ENCODE measurements at regions not wholly inside any gene's neighbourhood (a gene's known extent, or its start where the extent isn't known, plus 50 kb on each side); places are given as distances from the start of the nearest gene placed in this dataset.

DNA sequence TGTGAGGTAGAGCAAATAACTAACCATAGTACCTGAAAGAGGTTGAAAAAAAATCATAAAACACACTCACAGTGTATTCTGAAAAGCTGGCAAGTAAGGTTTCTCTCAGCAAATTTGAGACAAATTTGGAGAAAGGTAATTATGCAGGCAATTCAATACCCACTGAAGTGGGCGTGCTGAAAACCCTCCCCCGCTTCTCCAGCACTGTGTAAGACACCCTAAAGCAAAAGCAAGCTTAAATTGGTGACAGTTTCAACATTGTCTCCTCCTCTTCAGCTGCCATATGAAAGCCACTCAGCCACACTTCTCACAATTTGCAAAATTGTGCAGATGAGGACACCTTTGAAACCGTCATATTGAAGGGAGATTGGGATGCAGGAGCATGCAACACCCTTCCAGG lies 322.3 kb upstream of the CDH6 start:
- Histone ChIP-seq H4K20me1 (ENCODE audit: control insufficient read depth, insufficient read depth, low read depth, low read length) (no peaks in the 10 kb centered on the region), H3K9me3 (ENCODE audit: control insufficient read depth, insufficient read depth, low read length) (no peaks in the 10 kb centered on the region), H3K4me3 (ENCODE audit: low read length) (no peak overlapping the region), H3K36me3 (ENCODE audit: control insufficient read depth, low read length) (no peaks in the 10 kb centered on the region), H3K9me2 (replicated peaks; ENCODE audit: control insufficient read depth, low read length) (no peaks in the 10 kb centered on the region), H3F3A (ENCODE audit: control insufficient read depth, insufficient read depth) (no peaks in the 10 kb centered on the region), H3K27ac (ENCODE audit: low read depth, low read length) (no peak overlapping the region), H3K27me3 (ENCODE audit: control insufficient read depth, low read length) (no peaks in the 10 kb centered on the region), H3K4me2 (ENCODE audit: low read length) (no peak overlapping the region), H3K79me2 (ENCODE audit: control insufficient read depth, low read length) (no peaks in the 10 kb centered on the region), H3K4me1 (ENCODE audit: control insufficient read depth, low read length) (no peaks in the 10 kb centered on the region)
- TF ChIP-seq EZH2phosphoT487 (IDR thresholded peaks at IDR 0.05; ENCODE audit: borderline replicate concordance, low read length) = no peak
- TF ChIP-seq, protein P1, sequence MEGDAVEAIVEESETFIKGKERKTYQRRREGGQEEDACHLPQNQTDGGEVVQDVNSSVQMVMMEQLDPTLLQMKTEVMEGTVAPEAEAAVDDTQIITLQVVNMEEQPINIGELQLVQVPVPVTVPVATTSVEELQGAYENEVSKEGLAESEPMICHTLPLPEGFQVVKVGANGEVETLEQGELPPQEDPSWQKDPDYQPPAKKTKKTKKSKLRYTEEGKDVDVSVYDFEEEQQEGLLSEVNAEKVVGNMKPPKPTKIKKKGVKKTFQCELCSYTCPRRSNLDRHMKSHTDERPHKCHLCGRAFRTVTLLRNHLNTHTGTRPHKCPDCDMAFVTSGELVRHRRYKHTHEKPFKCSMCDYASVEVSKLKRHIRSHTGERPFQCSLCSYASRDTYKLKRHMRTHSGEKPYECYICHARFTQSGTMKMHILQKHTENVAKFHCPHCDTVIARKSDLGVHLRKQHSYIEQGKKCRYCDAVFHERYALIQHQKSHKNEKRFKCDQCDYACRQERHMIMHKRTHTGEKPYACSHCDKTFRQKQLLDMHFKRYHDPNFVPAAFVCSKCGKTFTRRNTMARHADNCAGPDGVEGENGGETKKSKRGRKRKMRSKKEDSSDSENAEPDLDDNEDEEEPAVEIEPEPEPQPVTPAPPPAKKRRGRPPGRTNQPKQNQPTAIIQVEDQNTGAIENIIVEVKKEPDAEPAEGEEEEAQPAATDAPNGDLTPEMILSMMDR (IDR thresholded peaks at IDR 0.05; ENCODE audit: low read depth, low read length, poor library complexity, severe bottlenecking) = no peak

DNA sequence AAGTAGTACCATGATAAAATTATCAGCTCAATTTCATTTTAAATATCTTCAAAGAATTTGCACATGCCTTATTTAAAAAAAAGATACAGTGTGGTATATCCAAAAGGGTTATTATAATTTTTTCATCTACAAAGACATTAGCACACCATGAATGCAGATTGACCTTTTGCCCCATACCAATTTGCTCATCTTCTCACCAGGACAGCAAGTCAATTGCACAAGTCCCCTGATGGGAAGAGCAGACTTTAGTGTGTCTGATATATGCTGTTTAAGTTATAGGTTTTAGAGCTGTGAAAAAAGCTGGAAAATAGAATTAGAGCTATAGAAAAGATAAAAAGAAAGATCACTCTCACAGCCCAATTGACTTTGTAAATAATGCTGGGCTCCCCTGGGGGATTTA lies 325.8 kb upstream of the CDH6 start:
- Histone ChIP-seq H3F3A (ENCODE audit: control insufficient read depth, insufficient read depth) (no peaks in the 10 kb centered on the region), H4K20me1 (ENCODE audit: control insufficient read depth, insufficient read depth, low read depth, low read length) (no peaks in the 10 kb centered on the region), H3K27ac (ENCODE audit: low read depth, low read length) (no peak overlapping the region), H3K79me2 (ENCODE audit: control insufficient read depth, low read length) (no peaks in the 10 kb centered on the region), H3K36me3 (ENCODE audit: control insufficient read depth, low read length) (no peaks in the 10 kb centered on the region), H3K4me3 (ENCODE audit: low read length) (no peak overlapping the region), H3K4me2 (ENCODE audit: low read length) (no peak overlapping the region), H3K9me3 (ENCODE audit: control insufficient read depth, insufficient read depth, low read length) (no peaks in the 10 kb centered on the region), H3K27me3 (ENCODE audit: control insufficient read depth, low read length) (no peaks in the 10 kb centered on the region), H3K9me2 (replicated peaks; ENCODE audit: control insufficient read depth, low read length) (no peaks in the 10 kb centered on the region), H3K4me1 (ENCODE audit: control insufficient read depth, low read length) (no peaks in the 10 kb centered on the region)
- TF ChIP-seq, protein P1 (IDR thresholded peaks at IDR 0.05; ENCODE audit: low read depth, low read length, poor library complexity, severe bottlenecking) = no peak
- TF ChIP-seq EZH2phosphoT487 (IDR thresholded peaks at IDR 0.05; ENCODE audit: borderline replicate concordance, low read length) = no peak

DNA sequence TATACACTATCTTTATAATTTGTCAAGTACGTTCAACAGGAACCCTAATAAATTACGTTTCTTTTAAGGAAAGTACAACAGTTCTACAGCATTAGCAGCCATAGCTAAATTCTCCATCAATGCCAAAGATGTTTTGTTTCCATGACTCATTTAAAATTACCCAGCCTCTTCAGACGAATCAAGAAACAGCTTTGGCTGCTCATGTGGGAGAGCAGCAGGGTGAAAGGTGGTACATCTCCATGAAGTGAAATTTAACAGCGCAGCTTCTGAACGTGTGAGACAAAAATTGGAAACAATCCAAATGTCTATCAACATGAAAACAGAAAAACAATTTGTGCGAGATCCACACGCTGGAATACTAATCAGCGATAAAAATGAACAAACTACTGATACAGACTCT lies 327.3 kb upstream of the CDH6 start:
- no peaks in the 10 kb centered on the region for H3K27me3 ChIP-seq (ENCODE audit: control insufficient read depth, low read length)
- H3K36me3 ChIP-seq (ENCODE audit: control insufficient read depth, low read length) = no peaks in the 10 kb centered on the region
- no peaks in the 10 kb centered on the region for H4K20me1 ChIP-seq (ENCODE audit: control insufficient read depth, insufficient read depth, low read depth, low read length)
- H3K4me3 ChIP-seq (ENCODE audit: low read length) = no peak overlapping the region
- TF ChIP-seq EZH2phosphoT487 (IDR thresholded peaks at IDR 0.05; ENCODE audit: borderline replicate concordance, low read length) = no peak
- TF ChIP-seq, protein P1 (IDR thresholded peaks at IDR 0.05; ENCODE audit: low read depth, low read length, poor library complexity, severe bottlenecking) = no peak
- no peaks in the 10 kb centered on the region for H3K9me2 ChIP-seq (replicated peaks; ENCODE audit: control insufficient read depth, low read length)
- no peaks in the 10 kb centered on the region for H3K4me1 ChIP-seq (ENCODE audit: control insufficient read depth, low read length)
- no peaks in the 10 kb centered on the region for H3K79me2 ChIP-seq (ENCODE audit: control insufficient read depth, low read length)
- H3F3A ChIP-seq (ENCODE audit: control insufficient read depth, insufficient read depth) = no peaks in the 10 kb centered on the region
- H3K4me2 ChIP-seq (ENCODE audit: low read length) = no peak overlapping the region
- H3K9me3 ChIP-seq (ENCODE audit: control insufficient read depth, insufficient read depth, low read length) = no peaks in the 10 kb centered on the region
- H3K27ac ChIP-seq (ENCODE audit: low read depth, low read length) = no peak overlapping the region

DNA sequence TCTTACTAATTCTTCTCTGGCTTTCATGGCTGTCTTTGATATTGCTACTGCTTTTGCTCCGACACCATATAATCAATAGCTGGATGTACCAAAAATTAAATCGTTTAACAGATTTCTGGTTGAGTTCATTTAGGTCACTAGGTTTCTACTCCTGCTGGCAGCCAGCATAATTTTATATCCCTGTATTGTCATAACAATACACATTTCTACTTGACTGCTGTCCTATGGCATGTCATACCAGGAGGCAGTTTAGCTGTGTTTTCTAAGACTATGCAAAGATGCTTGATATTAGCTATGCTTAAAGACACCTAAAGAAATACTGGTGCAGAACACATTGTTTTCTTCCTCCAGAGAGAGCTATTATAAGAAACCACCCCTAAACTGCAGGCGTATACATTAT lies 337.2 kb upstream of the CDH6 start:
- Histone ChIP-seq H3K79me2 (ENCODE audit: control insufficient read depth, low read length) (no peaks in the 10 kb centered on the region), H3K4me2 (ENCODE audit: low read length) (no peak overlapping the region), H3K9me3 (ENCODE audit: control insufficient read depth, insufficient read depth, low read length) (no peaks in the 10 kb centered on the region), H3K36me3 (ENCODE audit: control insufficient read depth, low read length) (no peaks in the 10 kb centered on the region), H3F3A (ENCODE audit: control insufficient read depth, insufficient read depth) (no peaks in the 10 kb centered on the region), H3K27ac (ENCODE audit: low read depth, low read length) (no peak overlapping the region), H3K4me3 (ENCODE audit: low read length) (no peak overlapping the region), H4K20me1 (ENCODE audit: control insufficient read depth, insufficient read depth, low read depth, low read length) (no peaks in the 10 kb centered on the region), H3K4me1 (ENCODE audit: control insufficient read depth, low read length) (no peaks in the 10 kb centered on the region), H3K9me2 (replicated peaks; ENCODE audit: control insufficient read depth, low read length) (no peaks in the 10 kb centered on the region), H3K27me3 (ENCODE audit: control insufficient read depth, low read length) (no peaks in the 10 kb centered on the region)
- no peak for TF ChIP-seq EZH2phosphoT487 (IDR thresholded peaks at IDR 0.05; ENCODE audit: borderline replicate concordance, low read length)
- TF ChIP-seq, protein P1 (IDR thresholded peaks at IDR 0.05; ENCODE audit: low read depth, low read length, poor library complexity, severe bottlenecking) = no peak
